K562 (cell line): ENCODE measurements at regions not wholly inside any gene's neighbourhood (a gene's known extent, or its start where the extent isn't known, plus 50 kb on each side); places are given as distances from the start of the nearest gene placed in this dataset.

Experiments used
- ADNP ChIP-seq: fragments of 200-800 bp; sonication (Bioruptor generic); IDR thresholded peaks from 2 replicates; pipeline ENCODE4 v1.6.1; 2016; ENCODE audit warnings: missing genetic modification characterization, missing compliant biosample characterization
- FOXA3 ChIP-seq, 2 experiments: fragments of 450-650 bp in 1 of 2; sonication (generic) in 1 of 2; formaldehyde crosslinking; IDR thresholded peaks in 1 of 2; conservative IDR thresholded peaks in 1 of 2; 2 replicates each; pipeline versions ENCODE4 v1.4.0 to v1.8.0; 2020 to 2022; ENCODE audit warnings: mild to moderate bottlenecking in 2 of 2, missing genetic modification reagents in 1 of 2
- MAFK ChIP-seq: IDR thresholded peaks from 2 replicates; pipeline ENCODE4 v1.6.1; 2011; ENCODE audit warnings: low read length, improper control_type of control experiment
- NEUROD1 ChIP-seq: fragments of 150-350 bp; IDR thresholded peaks from 2 replicates; pipeline ENCODE4 v1.6.1; 2014; ENCODE audit warnings: borderline replicate concordance, low read length, low read depth; ENCODE audit not compliant: partially characterized antibody
- NONO ChIP-seq, 2 experiments: fragments of 200-400 bp in 1 of 2; fragments of 450-650 bp in 1 of 2; formaldehyde crosslinking in 1 of 2; IDR thresholded peaks; 2 replicates each; pipeline ENCODE4 v1.6.1; 2017; ENCODE audit warnings: low read depth in 2 of 2, mild to moderate bottlenecking in 2 of 2, moderate library complexity in 2 of 2, low read length in 1 of 2
- SMAD4 ChIP-seq: fragments of 250-450 bp; sonication (Bioruptor Pico); conservative IDR thresholded peaks from 2 replicates; pipeline ENCODE4 v1.8.0; 2021; ENCODE audit warnings: inconsistent platforms, mild to moderate bottlenecking, moderate library complexity
- TAF9B ChIP-seq: fragments of 450-650 bp; IDR thresholded peaks from 2 replicates; pipeline ENCODE4 v1.6.1; 2018; ENCODE audit warnings: mild to moderate bottlenecking; ENCODE audit not compliant: partially characterized antibody
- ZBTB11 ChIP-seq, 3 experiments: fragments of 200-800 bp in 1 of 3; fragments of 250-450 bp in 1 of 3; fragments of 450-650 bp in 1 of 3; sonication (Bioruptor Pico) in 1 of 3; sonication (Bioruptor generic) in 1 of 3; formaldehyde crosslinking in 1 of 3; IDR thresholded peaks; 2 replicates each; pipeline versions ENCODE4 v1.6.1 to v1.8.0; 2016 to 2022; ENCODE audit warnings: mild to moderate bottlenecking in 2 of 3, missing genetic modification characterization in 2 of 3, missing compliant biosample characterization in 1 of 3, moderate library complexity in 1 of 3
- ZBTB9 ChIP-seq: fragments of 450-650 bp; formaldehyde crosslinking; IDR thresholded peaks from 2 replicates; pipeline ENCODE4 v1.4.0; 2020; ENCODE audit warnings: mild to moderate bottlenecking, moderate library complexity
- ZNF274 ChIP-seq: IDR thresholded peaks from 2 replicates; pipeline ENCODE4 v1.6.1; 2011; ENCODE audit warnings: low read depth, mild to moderate bottlenecking, low read length, moderate library complexity, borderline replicate concordance
- TF ChIP-seq, protein P1 (sequence below): fragments of 450-650 bp; IDR thresholded peaks from 2 replicates; pipeline ENCODE4 v1.6.1; 2016; ENCODE audit warnings: mild to moderate bottlenecking, moderate library complexity

DNA sequence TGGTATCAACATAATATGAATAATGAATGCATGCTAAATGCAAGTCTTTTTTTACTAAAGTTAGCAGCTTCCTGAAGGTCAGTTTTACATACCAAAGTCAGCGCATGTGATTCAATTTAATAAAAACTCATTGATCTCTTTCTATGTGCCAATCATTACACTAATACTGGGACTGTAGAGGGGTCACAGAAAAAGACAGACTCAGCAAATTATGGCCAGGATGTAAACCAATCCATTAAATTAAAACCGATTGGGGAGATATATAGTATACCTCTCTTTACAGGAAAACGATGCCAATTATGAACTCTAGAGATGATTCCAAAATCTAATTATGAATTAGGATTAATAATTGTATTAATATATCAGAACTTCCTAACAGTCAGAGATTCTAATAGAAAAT lies 624.4 kb upstream of the PCDH20 start (continued):
- TF ChIP-seq, protein P1, sequence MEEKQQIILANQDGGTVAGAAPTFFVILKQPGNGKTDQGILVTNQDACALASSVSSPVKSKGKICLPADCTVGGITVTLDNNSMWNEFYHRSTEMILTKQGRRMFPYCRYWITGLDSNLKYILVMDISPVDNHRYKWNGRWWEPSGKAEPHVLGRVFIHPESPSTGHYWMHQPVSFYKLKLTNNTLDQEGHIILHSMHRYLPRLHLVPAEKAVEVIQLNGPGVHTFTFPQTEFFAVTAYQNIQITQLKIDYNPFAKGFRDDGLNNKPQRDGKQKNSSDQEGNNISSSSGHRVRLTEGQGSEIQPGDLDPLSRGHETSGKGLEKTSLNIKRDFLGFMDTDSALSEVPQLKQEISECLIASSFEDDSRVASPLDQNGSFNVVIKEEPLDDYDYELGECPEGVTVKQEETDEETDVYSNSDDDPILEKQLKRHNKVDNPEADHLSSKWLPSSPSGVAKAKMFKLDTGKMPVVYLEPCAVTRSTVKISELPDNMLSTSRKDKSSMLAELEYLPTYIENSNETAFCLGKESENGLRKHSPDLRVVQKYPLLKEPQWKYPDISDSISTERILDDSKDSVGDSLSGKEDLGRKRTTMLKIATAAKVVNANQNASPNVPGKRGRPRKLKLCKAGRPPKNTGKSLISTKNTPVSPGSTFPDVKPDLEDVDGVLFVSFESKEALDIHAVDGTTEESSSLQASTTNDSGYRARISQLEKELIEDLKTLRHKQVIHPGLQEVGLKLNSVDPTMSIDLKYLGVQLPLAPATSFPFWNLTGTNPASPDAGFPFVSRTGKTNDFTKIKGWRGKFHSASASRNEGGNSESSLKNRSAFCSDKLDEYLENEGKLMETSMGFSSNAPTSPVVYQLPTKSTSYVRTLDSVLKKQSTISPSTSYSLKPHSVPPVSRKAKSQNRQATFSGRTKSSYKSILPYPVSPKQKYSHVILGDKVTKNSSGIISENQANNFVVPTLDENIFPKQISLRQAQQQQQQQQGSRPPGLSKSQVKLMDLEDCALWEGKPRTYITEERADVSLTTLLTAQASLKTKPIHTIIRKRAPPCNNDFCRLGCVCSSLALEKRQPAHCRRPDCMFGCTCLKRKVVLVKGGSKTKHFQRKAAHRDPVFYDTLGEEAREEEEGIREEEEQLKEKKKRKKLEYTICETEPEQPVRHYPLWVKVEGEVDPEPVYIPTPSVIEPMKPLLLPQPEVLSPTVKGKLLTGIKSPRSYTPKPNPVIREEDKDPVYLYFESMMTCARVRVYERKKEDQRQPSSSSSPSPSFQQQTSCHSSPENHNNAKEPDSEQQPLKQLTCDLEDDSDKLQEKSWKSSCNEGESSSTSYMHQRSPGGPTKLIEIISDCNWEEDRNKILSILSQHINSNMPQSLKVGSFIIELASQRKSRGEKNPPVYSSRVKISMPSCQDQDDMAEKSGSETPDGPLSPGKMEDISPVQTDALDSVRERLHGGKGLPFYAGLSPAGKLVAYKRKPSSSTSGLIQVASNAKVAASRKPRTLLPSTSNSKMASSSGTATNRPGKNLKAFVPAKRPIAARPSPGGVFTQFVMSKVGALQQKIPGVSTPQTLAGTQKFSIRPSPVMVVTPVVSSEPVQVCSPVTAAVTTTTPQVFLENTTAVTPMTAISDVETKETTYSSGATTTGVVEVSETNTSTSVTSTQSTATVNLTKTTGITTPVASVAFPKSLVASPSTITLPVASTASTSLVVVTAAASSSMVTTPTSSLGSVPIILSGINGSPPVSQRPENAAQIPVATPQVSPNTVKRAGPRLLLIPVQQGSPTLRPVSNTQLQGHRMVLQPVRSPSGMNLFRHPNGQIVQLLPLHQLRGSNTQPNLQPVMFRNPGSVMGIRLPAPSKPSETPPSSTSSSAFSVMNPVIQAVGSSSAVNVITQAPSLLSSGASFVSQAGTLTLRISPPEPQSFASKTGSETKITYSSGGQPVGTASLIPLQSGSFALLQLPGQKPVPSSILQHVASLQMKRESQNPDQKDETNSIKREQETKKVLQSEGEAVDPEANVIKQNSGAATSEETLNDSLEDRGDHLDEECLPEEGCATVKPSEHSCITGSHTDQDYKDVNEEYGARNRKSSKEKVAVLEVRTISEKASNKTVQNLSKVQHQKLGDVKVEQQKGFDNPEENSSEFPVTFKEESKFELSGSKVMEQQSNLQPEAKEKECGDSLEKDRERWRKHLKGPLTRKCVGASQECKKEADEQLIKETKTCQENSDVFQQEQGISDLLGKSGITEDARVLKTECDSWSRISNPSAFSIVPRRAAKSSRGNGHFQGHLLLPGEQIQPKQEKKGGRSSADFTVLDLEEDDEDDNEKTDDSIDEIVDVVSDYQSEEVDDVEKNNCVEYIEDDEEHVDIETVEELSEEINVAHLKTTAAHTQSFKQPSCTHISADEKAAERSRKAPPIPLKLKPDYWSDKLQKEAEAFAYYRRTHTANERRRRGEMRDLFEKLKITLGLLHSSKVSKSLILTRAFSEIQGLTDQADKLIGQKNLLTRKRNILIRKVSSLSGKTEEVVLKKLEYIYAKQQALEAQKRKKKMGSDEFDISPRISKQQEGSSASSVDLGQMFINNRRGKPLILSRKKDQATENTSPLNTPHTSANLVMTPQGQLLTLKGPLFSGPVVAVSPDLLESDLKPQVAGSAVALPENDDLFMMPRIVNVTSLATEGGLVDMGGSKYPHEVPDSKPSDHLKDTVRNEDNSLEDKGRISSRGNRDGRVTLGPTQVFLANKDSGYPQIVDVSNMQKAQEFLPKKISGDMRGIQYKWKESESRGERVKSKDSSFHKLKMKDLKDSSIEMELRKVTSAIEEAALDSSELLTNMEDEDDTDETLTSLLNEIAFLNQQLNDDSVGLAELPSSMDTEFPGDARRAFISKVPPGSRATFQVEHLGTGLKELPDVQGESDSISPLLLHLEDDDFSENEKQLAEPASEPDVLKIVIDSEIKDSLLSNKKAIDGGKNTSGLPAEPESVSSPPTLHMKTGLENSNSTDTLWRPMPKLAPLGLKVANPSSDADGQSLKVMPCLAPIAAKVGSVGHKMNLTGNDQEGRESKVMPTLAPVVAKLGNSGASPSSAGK, result no peak
- TF ChIP-seq NONO (IDR thresholded peaks at IDR 0.05; ENCODE audit: low read depth in 2 of 2, low read length in 1 of 2) (no peak), FOXA3 (CRISPR knock-in tag; conservative IDR thresholded peaks at IDR 0.05 in 1 of 2, IDR thresholded peaks at IDR 0.05 in 1 of 2) (no peak), ZBTB11 (CRISPR knock-in tag; IDR thresholded peaks at IDR 0.05) (no peak), MAFK (peak; percentile 25; the same call in 1 of the 2 replicates), NEUROD1 (no peak), ADNP (tag) (no peak), ZBTB9 (CRISPR knock-in tag) (no peak), SMAD4 (CRISPR knock-in tag) (no peak), ZNF274 (no peak), TAF9B (no peak)
